A549 (cell line): ENCODE measurements at regions not wholly inside any gene's neighbourhood (a gene's known extent, or its start where the extent isn't known, plus 50 kb on each side); places are given as distances from the start of the nearest gene placed in this dataset.

Experiments used
- ZFP36 ChIP-seq: fragments of 450-650 bp; IDR thresholded peaks from 2 replicates; pipeline ENCODE4 v1.6.1; 2014; ENCODE audit warnings: borderline replicate concordance; ENCODE audit not compliant: partially characterized antibody
- TF ChIP-seq, protein P1 (sequence below): fragments of >200 bp; sonication (Bioruptor Twin); formaldehyde crosslinking; IDR thresholded peaks from 3 replicates; pipeline ENCODE4 v1.5.1; 2016

DNA sequence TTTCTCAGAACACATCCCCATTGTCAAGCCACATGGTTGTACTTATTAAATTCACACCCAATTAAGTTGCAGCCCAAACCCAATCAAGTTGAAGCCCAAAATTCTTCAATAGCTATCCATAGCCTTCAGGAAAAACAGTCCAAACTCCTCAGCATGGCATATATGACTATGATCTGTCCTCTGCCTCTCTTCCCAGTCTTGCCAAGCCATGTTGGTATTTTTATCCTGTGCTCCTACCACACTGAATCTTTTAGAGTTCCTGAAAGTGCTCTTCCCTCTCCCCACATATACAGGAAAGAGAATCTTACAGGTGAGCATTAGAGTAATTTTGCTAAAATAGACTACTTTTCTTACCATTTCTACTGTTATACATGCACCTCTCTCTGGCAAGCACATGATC, 834.9 kb downstream of the RPS29 start:
- TF ChIP-seq, protein P1, sequence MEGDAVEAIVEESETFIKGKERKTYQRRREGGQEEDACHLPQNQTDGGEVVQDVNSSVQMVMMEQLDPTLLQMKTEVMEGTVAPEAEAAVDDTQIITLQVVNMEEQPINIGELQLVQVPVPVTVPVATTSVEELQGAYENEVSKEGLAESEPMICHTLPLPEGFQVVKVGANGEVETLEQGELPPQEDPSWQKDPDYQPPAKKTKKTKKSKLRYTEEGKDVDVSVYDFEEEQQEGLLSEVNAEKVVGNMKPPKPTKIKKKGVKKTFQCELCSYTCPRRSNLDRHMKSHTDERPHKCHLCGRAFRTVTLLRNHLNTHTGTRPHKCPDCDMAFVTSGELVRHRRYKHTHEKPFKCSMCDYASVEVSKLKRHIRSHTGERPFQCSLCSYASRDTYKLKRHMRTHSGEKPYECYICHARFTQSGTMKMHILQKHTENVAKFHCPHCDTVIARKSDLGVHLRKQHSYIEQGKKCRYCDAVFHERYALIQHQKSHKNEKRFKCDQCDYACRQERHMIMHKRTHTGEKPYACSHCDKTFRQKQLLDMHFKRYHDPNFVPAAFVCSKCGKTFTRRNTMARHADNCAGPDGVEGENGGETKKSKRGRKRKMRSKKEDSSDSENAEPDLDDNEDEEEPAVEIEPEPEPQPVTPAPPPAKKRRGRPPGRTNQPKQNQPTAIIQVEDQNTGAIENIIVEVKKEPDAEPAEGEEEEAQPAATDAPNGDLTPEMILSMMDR, result no peak
- TF ChIP-seq ZFP36, result no peak
